ENCODE measurements at regions not wholly inside any gene's neighbourhood (a gene's known extent, or its start where the extent isn't known, plus 50 kb on each side); places are given as distances from the start of the nearest gene placed in this dataset.

GRCh38 chr2:111626037-111626864 is 257.7 kb downstream of the ANAPC1 start:
- peak in 1 of 5 donors; percentile 78 for DNase-seq

GRCh38 chr2:111626865-111627163 is 257.2 kb downstream of the ANAPC1 start:
- DNase-seq, result no peak

GRCh38 chr2:111627256-111627655 is 256.7 kb downstream of the ANAPC1 start:
- no peak for DNase-seq

- no peak for DNase-seq
These were observed 255.8 kb downstream of the ANAPC1 start for GRCh38 chr2:111628221-111628620.

GRCh38 chr2:111629983-111630382 is 254.0 kb downstream of the ANAPC1 start:
- DNase-seq, result no peak

- DNase-seq, result peak in 1 of 5 donors; percentile 72
These were observed 251.3 kb downstream of the ANAPC1 start for GRCh38 chr2:111632661-111633060.

- no peak for DNase-seq
These were observed 250.8 kb downstream of the ANAPC1 start for GRCh38 chr2:111633189-111633588.

- no peak for DNase-seq
These were observed 250.3 kb downstream of the ANAPC1 start for GRCh38 chr2:111633643-111634042.

GRCh38 chr2:111634050-111634794 is 249.8 kb downstream of the ANAPC1 start:
- DNase-seq, result peak in 1 of 5 donors; percentile 67

GRCh38 chr2:111634995-111635538 is 248.9 kb downstream of the ANAPC1 start:
- DNase-seq, result no peak

GRCh38 chr2:111636905-111637304 is 247.1 kb downstream of the ANAPC1 start:
- no peak for DNase-seq

GRCh38 chr2:111638274-111638877 is 245.6 kb downstream of the ANAPC1 start:
- no peak for DNase-seq

GRCh38 chr2:111640480-111640879 is 243.5 kb downstream of the ANAPC1 start:
- no peak for DNase-seq

GRCh38 chr2:111642586-111643327 is 241.2 kb downstream of the ANAPC1 start:
- no peak for DNase-seq

- DNase-seq, result no peak
These were observed 240.2 kb downstream of the ANAPC1 start for GRCh38 chr2:111643759-111644158.

- no peak for DNase-seq
These were observed 236.6 kb downstream of the ANAPC1 start for GRCh38 chr2:111647359-111647758.

GRCh38 chr2:111652038-111652437 is 232.0 kb downstream of the ANAPC1 start:
- peak in 1 of 5 donors; percentile 27 for DNase-seq

- DNase-seq, result no peak
These were observed 231.3 kb downstream of the ANAPC1 start for GRCh38 chr2:111652681-111653080.

GRCh38 chr2:111653103-111653624 is 230.8 kb downstream of the ANAPC1 start:
- no peak for DNase-seq

- DNase-seq, result no peak
These were observed 230.1 kb downstream of the ANAPC1 start for GRCh38 chr2:111653913-111654312.

GRCh38 chr2:111654829-111655228 is 229.2 kb downstream of the ANAPC1 start:
- DNase-seq, result no peak

- DNase-seq, result no peak
These were observed 227.6 kb downstream of the ANAPC1 start for GRCh38 chr2:111656436-111656835.

All from T-helper 1 cell (primary cell).